ENCODE measurements at regions not wholly inside any gene's neighbourhood (a gene's known extent, or its start where the extent isn't known, plus 50 kb on each side); places are given as distances from the start of the nearest gene placed in this dataset.

DNA sequence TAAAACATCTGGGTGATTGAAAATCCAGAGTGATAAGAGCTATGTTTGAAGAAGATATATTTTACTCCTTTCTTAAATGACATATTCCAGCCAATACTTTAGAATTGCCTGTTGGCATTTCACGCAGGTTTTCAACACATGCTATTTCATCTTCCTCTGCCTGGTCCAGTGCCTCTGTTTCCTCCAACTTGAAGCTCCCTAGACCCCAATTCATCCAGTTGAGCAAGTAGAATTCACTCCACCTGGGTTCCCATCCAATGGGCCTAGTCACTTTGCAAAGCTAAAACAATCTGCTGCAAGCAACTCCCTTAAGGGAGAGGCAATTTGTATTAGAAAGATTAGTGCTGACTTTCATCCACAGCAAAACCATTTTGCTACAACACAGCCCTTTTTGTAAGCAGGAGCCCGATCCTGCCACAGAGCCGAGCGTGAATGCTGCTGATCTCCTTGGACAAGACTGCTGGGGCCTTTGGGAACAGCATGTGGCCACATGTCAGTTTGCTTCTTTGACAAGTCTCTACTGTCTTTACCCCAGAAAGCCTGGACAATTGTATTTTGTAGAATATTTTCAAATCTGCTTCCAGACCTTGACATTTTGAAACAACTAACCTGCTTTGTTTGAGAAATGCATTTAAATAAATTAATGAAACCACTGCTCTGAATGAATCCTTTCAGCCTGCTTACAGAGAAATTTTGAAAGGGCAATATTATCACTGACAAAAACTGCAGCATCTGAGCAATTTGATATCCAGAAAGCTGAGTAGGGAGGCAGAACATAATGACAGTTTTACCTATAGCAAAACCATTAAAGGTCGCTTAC is 259.1 kb downstream of the TDRD15 start:
- TF ChIP-seq, protein P1, sequence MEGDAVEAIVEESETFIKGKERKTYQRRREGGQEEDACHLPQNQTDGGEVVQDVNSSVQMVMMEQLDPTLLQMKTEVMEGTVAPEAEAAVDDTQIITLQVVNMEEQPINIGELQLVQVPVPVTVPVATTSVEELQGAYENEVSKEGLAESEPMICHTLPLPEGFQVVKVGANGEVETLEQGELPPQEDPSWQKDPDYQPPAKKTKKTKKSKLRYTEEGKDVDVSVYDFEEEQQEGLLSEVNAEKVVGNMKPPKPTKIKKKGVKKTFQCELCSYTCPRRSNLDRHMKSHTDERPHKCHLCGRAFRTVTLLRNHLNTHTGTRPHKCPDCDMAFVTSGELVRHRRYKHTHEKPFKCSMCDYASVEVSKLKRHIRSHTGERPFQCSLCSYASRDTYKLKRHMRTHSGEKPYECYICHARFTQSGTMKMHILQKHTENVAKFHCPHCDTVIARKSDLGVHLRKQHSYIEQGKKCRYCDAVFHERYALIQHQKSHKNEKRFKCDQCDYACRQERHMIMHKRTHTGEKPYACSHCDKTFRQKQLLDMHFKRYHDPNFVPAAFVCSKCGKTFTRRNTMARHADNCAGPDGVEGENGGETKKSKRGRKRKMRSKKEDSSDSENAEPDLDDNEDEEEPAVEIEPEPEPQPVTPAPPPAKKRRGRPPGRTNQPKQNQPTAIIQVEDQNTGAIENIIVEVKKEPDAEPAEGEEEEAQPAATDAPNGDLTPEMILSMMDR (IDR thresholded peaks at IDR 0.05), result no peak
- Histone ChIP-seq H3K4me3 (no peak overlapping the region), H3K9me3 (no peaks in the 10 kb centered on the region), H3K36me3 (no peaks in the 10 kb centered on the region), H3K27me3 (no peaks in the 10 kb centered on the region), H3K27ac (no peak overlapping the region), H3K9ac (ENCODE audit: low read depth in 2 of 2, low read length in 2 of 2) (no peak overlapping the region), H3K4me1 (no peaks in the 10 kb centered on the region)
- no peak for DNase-seq
- intact Hi-C loops (cut with DNase I), result no loop called here

DNA sequence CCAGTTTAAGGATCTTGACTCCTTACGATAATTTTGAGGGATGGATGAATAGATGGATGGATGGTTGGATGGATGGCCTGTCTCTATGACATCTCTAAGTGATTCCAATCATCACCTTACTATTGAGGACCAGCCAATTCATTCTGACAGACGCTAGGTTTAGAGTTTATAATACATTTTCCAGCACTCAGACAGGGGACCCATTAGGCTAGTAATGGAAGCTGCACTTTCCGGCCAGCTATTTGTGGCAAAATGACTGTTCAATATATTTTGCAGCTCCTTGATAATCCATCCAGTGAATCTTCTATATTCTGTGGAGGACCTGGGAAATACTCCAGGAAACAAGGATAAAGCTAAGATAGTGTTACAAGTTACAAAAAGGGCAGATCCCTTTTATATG is 262.9 kb downstream of the TDRD15 start:
- DNase-seq, result no peak
- no peaks in the 10 kb centered on the region for H3K9me3 ChIP-seq
- no peak overlapping the region for H3K4me3 ChIP-seq
- TF ChIP-seq, protein P1 (IDR thresholded peaks at IDR 0.05), result no peak
- H3K4me1 ChIP-seq, result no peaks in the 10 kb centered on the region
- H3K36me3 ChIP-seq, result no peaks in the 10 kb centered on the region
- intact Hi-C loops (cut with DNase I), result no loop called here
- H3K9ac ChIP-seq (ENCODE audit: low read depth in 2 of 2, low read length in 2 of 2), result no peak overlapping the region
- H3K27me3 ChIP-seq, result no peaks in the 10 kb centered on the region
- H3K27ac ChIP-seq, result no peak overlapping the region

DNA sequence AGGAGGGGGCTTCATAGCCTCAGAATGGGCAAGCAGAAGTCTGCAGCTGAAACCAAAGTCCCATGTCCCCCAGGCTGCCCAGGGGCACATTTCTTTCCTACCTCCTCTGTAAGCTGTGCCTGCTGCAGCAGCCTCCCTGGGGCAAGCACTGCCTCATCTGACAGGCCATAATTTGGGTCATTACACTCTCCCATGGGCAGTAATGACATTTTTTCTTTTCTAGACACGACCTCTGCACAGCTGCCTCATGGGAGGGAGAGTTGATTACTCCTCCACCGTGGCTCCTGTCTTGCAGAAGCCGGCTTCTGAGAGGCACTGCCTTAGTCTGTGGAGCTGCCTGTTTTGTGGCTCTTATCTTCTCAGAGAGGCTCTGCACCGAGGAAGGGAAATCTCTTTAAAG is 268.9 kb downstream of the TDRD15 start:
- no peak overlapping the region for H3K9ac ChIP-seq (ENCODE audit: low read depth in 2 of 2, low read length in 2 of 2)
- H3K9me3 ChIP-seq, result no peaks in the 10 kb centered on the region
- no peak overlapping the region for H3K27ac ChIP-seq
- no peaks in the 10 kb centered on the region for H3K36me3 ChIP-seq
- TF ChIP-seq, protein P1 (IDR thresholded peaks at IDR 0.05), result no peak
- no peak overlapping the region for H3K4me3 ChIP-seq
- H3K4me1 ChIP-seq, result no peaks in the 10 kb centered on the region
- DNase-seq, result no peak
- no peaks in the 10 kb centered on the region for H3K27me3 ChIP-seq
- intact Hi-C loops (cut with DNase I), result no loop called here

DNA sequence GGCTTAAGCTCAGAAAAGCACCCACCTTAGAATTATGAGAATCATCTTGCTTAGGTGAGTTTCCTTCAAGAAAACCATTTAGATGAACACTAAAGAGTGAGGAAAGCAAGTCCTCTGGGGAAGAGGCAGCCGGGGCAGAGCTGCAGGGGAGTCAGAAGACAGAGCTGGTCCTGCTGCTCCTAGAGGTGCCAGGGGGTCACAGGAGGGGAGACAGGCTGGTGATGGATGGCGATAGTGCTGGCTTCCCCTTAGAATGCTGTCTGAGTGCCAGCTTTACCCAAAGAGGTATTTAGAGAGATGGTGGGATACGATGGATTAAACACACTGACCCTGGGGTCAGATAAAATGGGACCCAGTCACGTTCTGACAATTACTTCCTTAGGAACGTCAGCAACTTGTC is 269.4 kb downstream of the TDRD15 start:
- H3K9ac ChIP-seq (ENCODE audit: low read depth in 2 of 2, low read length in 2 of 2), result no peak overlapping the region
- TF ChIP-seq, protein P1 (IDR thresholded peaks at IDR 0.05), result no peak
- DNase-seq, result no peak
- H3K36me3 ChIP-seq, result no peaks in the 10 kb centered on the region
- no peaks in the 10 kb centered on the region for H3K9me3 ChIP-seq
- no peaks in the 10 kb centered on the region for H3K27me3 ChIP-seq
- intact Hi-C loops (cut with DNase I), result no loop called here
- H3K4me3 ChIP-seq, result no peak overlapping the region
- no peaks in the 10 kb centered on the region for H3K4me1 ChIP-seq
- H3K27ac ChIP-seq, result no peak overlapping the region

DNA sequence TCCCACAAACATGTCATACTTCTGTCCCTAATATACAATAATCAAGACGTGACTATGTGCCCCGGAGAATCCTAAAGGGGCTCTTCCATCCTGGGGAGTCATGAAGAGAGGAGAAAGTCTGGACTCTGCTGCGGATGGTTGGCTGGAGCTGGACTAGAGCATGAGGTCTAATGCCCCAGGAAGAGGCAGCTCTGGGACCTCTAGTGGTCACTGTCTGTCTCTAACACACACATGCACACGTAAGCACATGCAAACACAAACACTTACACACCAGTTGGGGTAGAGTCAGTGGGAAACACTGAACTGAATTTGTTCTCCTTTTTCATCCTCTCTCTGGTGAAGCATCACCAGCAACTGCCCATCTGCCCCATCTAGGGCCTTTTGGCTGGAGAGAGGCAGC is 271.6 kb downstream of the TDRD15 start:
- H3K27ac ChIP-seq, result no peak overlapping the region
- no peak overlapping the region for H3K4me3 ChIP-seq
- no peaks in the 10 kb centered on the region for H3K36me3 ChIP-seq
- TF ChIP-seq, protein P1 (IDR thresholded peaks at IDR 0.05), result peak; percentile 15
- H3K27me3 ChIP-seq, result no peaks in the 10 kb centered on the region
- DNase-seq, result no peak
- H3K4me1 ChIP-seq, result no peaks in the 10 kb centered on the region
- intact Hi-C loops (cut with DNase I), result no loop called here
- no peaks in the 10 kb centered on the region for H3K9me3 ChIP-seq
- no peak overlapping the region for H3K9ac ChIP-seq (ENCODE audit: low read depth in 2 of 2, low read length in 2 of 2)

Measured in colonic mucosa (tissue), 4 donors.